Gastroesophageal sphincter (tissue), 3 donors: ENCODE measurements at regions not wholly inside any gene's neighbourhood (a gene's known extent, or its start where the extent isn't known, plus 50 kb on each side); places are given as distances from the start of the nearest gene placed in this dataset.

Source experiments
- POLR2A ChIP-seq, 2 donors: fragments of 450-650 bp; IDR thresholded peaks; one replicate each; pipeline ENCODE4 v1.6.1; 2017; ENCODE audit warnings: antibody characterized with exemption in 2 of 2, mild to moderate bottlenecking in 2 of 2, moderate library complexity in 1 of 2
- TF ChIP-seq, protein P1 (sequence below), 4 experiments: fragments of 200-600 bp in 2 of 4; fragments of 450-650 bp in 2 of 4; sonication (generic) in 1 of 4; IDR thresholded peaks; one replicate each; pipeline ENCODE4 v1.5.1; 2017 to 2019; ENCODE audit warnings: antibody characterized with exemption in 4 of 4, mild to moderate bottlenecking in 2 of 4, moderate library complexity in 2 of 4

DNA sequence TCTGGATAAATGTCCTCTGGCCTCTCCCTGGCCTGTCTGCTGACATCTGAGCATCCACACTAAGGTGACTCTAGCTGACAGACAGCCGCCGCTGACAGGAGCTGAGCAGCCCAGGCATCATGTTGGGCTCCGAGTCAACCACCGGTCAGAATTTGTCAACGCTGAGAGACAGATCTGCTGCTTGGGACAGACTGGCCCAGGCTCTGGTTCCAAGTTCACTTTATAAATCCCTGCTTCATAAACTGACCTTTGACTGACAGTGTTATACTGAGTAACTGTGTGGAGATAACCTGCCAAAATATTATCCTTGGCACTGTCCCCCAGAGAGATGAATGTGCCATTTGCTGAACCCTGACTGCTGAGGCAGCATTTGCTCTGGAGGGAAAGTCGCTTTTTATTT, 616.7 kb downstream of the NPHP4 start:
- TF ChIP-seq, protein P1, sequence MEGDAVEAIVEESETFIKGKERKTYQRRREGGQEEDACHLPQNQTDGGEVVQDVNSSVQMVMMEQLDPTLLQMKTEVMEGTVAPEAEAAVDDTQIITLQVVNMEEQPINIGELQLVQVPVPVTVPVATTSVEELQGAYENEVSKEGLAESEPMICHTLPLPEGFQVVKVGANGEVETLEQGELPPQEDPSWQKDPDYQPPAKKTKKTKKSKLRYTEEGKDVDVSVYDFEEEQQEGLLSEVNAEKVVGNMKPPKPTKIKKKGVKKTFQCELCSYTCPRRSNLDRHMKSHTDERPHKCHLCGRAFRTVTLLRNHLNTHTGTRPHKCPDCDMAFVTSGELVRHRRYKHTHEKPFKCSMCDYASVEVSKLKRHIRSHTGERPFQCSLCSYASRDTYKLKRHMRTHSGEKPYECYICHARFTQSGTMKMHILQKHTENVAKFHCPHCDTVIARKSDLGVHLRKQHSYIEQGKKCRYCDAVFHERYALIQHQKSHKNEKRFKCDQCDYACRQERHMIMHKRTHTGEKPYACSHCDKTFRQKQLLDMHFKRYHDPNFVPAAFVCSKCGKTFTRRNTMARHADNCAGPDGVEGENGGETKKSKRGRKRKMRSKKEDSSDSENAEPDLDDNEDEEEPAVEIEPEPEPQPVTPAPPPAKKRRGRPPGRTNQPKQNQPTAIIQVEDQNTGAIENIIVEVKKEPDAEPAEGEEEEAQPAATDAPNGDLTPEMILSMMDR (IDR thresholded peaks at IDR 0.05) = no peak
- no peak for TF ChIP-seq POLR2A (IDR thresholded peaks at IDR 0.05)
